ENCODE measurements at regions not wholly inside any gene's neighbourhood (a gene's known extent, or its start where the extent isn't known, plus 50 kb on each side); places are given as distances from the start of the nearest gene placed in this dataset.

GRCh38 chr20:59466107-59466815 is 138.1 kb upstream of the PHACTR3 start:
- TF ChIP-seq CTCF (IDR thresholded peaks at IDR 0.05; ENCODE audit: low read depth, low read length) (no peak), POLR2A (IDR thresholded peaks at IDR 0.05; ENCODE audit: extremely low read depth, insufficient read length) (no peak)

Measured in NB4 (cell line).